Uterus (tissue), 2 donors: ENCODE measurements at regions not wholly inside any gene's neighbourhood (a gene's known extent, or its start where the extent isn't known, plus 50 kb on each side); places are given as distances from the start of the nearest gene placed in this dataset.

ENCODE experiments used
- POLR2A ChIP-seq, 2 donors: fragments of 450-650 bp; IDR thresholded peaks; one replicate each; pipeline ENCODE4 v1.6.1; 2016; ENCODE audit warnings: antibody characterized with exemption in 2 of 2, mild to moderate bottlenecking in 1 of 2, moderate library complexity in 1 of 2
- TF ChIP-seq, protein P1 (sequence below), 4 experiments: fragments of 200-600 bp in 2 of 4; fragments of 450-650 bp in 2 of 4; sonication (generic) in 2 of 4; IDR thresholded peaks; one replicate each; pipeline ENCODE4 v1.5.1; 2016 to 2019; ENCODE audit warnings: antibody characterized with exemption in 4 of 4, mild to moderate bottlenecking in 2 of 4, moderate library complexity in 1 of 4

DNA sequence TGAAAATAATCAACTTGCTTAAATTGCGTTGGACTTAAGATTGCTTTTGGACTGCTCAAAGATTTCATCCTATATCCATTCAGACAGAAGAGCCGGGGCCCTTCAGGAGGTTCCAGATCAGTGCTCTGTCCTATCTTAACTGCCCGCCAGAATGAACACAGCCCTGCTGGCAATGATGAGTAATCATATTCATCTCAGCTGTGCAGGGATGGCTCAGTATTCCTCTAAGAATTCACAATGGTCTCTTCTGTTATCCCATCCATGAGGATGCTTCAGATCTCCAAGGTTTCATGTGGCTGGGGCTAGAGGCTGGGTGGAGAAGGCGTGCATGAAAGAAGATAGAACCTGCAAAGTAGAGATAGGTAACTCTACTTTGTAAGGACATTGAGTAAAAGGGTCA is 80.0 kb upstream of the NPVF start:
- TF ChIP-seq, protein P1, sequence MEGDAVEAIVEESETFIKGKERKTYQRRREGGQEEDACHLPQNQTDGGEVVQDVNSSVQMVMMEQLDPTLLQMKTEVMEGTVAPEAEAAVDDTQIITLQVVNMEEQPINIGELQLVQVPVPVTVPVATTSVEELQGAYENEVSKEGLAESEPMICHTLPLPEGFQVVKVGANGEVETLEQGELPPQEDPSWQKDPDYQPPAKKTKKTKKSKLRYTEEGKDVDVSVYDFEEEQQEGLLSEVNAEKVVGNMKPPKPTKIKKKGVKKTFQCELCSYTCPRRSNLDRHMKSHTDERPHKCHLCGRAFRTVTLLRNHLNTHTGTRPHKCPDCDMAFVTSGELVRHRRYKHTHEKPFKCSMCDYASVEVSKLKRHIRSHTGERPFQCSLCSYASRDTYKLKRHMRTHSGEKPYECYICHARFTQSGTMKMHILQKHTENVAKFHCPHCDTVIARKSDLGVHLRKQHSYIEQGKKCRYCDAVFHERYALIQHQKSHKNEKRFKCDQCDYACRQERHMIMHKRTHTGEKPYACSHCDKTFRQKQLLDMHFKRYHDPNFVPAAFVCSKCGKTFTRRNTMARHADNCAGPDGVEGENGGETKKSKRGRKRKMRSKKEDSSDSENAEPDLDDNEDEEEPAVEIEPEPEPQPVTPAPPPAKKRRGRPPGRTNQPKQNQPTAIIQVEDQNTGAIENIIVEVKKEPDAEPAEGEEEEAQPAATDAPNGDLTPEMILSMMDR (IDR thresholded peaks at IDR 0.05) = no peak
- no peak for TF ChIP-seq POLR2A (IDR thresholded peaks at IDR 0.05)
